Panc1 (cell line): ENCODE measurements at regions not wholly inside any gene's neighbourhood (a gene's known extent, or its start where the extent isn't known, plus 50 kb on each side); places are given as distances from the start of the nearest gene placed in this dataset.

Experiments used
- ATAC-seq: fragments of 200-7000 bp; cut with Tn5 transposase; 2 replicates; pipeline ENCODE4 v1.9.1; 2020; ENCODE audit warnings: mild to moderate bottlenecking, moderate library complexity
- BruUV-seq: library from RNA; stranded (reverse); fragments of 400-500 nt; replicated peaks from 2 replicates; lab custom pipeline; 2021; lab: Mats Ljungman, UMichigan
- CTCF ChIA-PET: fragments of 300-600 bp; sonication (Branson Sonifier 250); formaldehyde crosslinking; loops from one replicate; lab custom pipeline; 2022; ENCODE audit warnings: antibody characterized with exemption; lab: Charles Lee
- POLR2A ChIA-PET: fragments of 300-600 bp; sonication (Branson Sonifier 250); formaldehyde crosslinking; loops from one replicate; lab custom pipeline; 2022; ENCODE audit warnings: antibody characterized with exemption; lab: Charles Lee
- DNase-seq: peaks from one replicate; pipeline ENCODE4 v3.0.0-alpha.2; 2010; ENCODE audit warnings: low read depth, low spot score
- H3K27ac ChIP-seq: 2 replicates; pipeline ENCODE4 v1.5.1; 2011; ENCODE audit warnings: mild to moderate bottlenecking, low read length, inconsistent platforms
- H3K27me3 ChIP-seq: fragments of 200-500 bp; sonication (Bioruptor generic); 2 replicates; pipeline ENCODE4 v1.6.0; 2014; ENCODE audit warnings: low read length, inconsistent platforms; ENCODE audit not compliant: control insufficient read depth, insufficient read depth
- H3K36me3 ChIP-seq: fragments of 200-500 bp; sonication (Bioruptor generic); 2 replicates; pipeline ENCODE4 v1.5.1; 2014; ENCODE audit warnings: inconsistent platforms, mild to moderate bottlenecking, low read length, moderate library complexity; ENCODE audit not compliant: control insufficient read depth, insufficient read depth
- H3K4me1 ChIP-seq: 2 replicates; pipeline ENCODE4 v1.5.1; 2011; ENCODE audit warnings: inconsistent platforms, mild to moderate bottlenecking, low read length, moderate library complexity; ENCODE audit not compliant: control insufficient read depth, insufficient read depth
- H3K4me3 ChIP-seq, 2 experiments: 2 replicates each; pipeline ENCODE4 v1.5.1; 2011 to 2012; ENCODE audit warnings: low read depth in 2 of 2, low read length in 2 of 2, mild to moderate bottlenecking in 2 of 2, inconsistent platforms in 1 of 2, moderate library complexity in 1 of 2
- H3K9me3 ChIP-seq: fragments of 200-500 bp; sonication (Bioruptor generic); 2 replicates; pipeline ENCODE4 v1.5.1; 2014; ENCODE audit warnings: low read depth, mild to moderate bottlenecking, inconsistent platforms, low read length, moderate library complexity; ENCODE audit not compliant: control insufficient read depth, insufficient read depth
- CTCF ChIP-seq: fragments of 450-650 bp; IDR thresholded peaks from 2 replicates; pipeline ENCODE4 v1.5.1; 2017; ENCODE audit warnings: mild to moderate bottlenecking
- POLR2AphosphoS5 ChIP-seq: IDR thresholded peaks from 2 replicates; pipeline ENCODE4 v1.6.1; 2012; ENCODE audit warnings: mild to moderate bottlenecking, low read depth, low read length, moderate library complexity
- REST ChIP-seq, 2 experiments: IDR thresholded peaks; 2 replicates each; pipeline ENCODE4 v1.6.1; 2011 to 2012; ENCODE audit warnings: low read depth in 2 of 2, control low read depth in 1 of 2, low read length in 1 of 2, mild to moderate bottlenecking in 1 of 2, moderate library complexity in 1 of 2; ENCODE audit not compliant: insufficient read depth in 1 of 2
- SIN3A ChIP-seq: IDR thresholded peaks from 2 replicates; pipeline ENCODE4 v1.6.1; 2012; ENCODE audit warnings: low read depth, mild to moderate bottlenecking, low read length, moderate library complexity, borderline replicate concordance; ENCODE audit not compliant: insufficient read depth
- TCF7L2 ChIP-seq: IDR thresholded peaks from 2 replicates; pipeline ENCODE4 v1.6.1; 2011; ENCODE audit warnings: mild to moderate bottlenecking, low read depth, low read length, inconsistent platforms
- in situ Hi-C: cut with HindIII; loops from 2 replicates; pipeline ENCODE4 v1.10.0; 2016; ENCODE audit warnings: low sequenced_read_pairs, low pct_unique_long_range_greater_than_20kb
- intact Hi-C: fragments of 100-400 bp; cut with micrococcal nuclease; formaldehyde crosslinking; loops from one replicate; pipeline ENCODE4 v1.10.0; 2022; ENCODE audit not compliant: unreplicated experiment

DNA sequence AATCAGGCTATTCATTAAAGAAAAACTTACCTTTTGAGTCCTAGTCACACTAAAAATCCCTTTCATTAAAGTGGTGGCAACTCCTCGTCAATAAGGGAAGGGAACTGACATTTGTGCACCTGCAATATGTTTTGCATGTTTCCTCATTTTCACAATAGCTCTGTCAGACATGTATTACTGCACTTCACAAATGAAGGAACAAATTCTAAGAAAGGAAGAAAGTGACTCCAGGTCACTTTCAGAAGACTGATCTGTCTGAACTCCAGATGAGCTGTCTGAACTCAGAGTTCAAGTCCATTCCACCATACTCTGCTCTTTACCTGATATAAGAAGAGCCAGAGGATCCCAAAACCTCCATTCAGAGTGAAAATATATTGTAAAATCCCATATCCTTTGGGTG is 50.3 kb upstream of the GSAP start:
- DNase-seq (no peak), ATAC-seq (no peak)
- Histone ChIP-seq H3K36me3 (no peaks in the 10 kb centered on the region), H3K4me3 (no peak overlapping the region), H3K27ac (no peak overlapping the region), H3K4me1 (no peaks in the 10 kb centered on the region), H3K27me3 (peaks cover 3% of the 10 kb centered on the region; the same call in 1 of the 2 replicates), H3K9me3 (no peaks in the 10 kb centered on the region)
- TF ChIP-seq CTCF (no peak), TCF7L2 (no peak), POLR2AphosphoS5 (no peak), REST (IDR thresholded peaks at IDR 0.05; ENCODE audit: insufficient read depth in 1 of 2, low read depth in 2 of 2, low read length in 1 of 2) (no peak), SIN3A (no peak)
- ChIA-PET POLR2A (no interaction called here), CTCF (no interaction called here)
- BruUV-seq, result no TSS peak
- in situ Hi-C loops, result no loop called here
- intact Hi-C loops, result no loop called here
